ENCODE measurements at regions not wholly inside any gene's neighbourhood (a gene's known extent, or its start where the extent isn't known, plus 50 kb on each side); places are given as distances from the start of the nearest gene placed in this dataset.
"Not testable (repeated sequence)": the region's sequence is repeated elsewhere in the genome, so short reads cannot be mapped to it uniquely, and the experiment has no call there.

DNA sequence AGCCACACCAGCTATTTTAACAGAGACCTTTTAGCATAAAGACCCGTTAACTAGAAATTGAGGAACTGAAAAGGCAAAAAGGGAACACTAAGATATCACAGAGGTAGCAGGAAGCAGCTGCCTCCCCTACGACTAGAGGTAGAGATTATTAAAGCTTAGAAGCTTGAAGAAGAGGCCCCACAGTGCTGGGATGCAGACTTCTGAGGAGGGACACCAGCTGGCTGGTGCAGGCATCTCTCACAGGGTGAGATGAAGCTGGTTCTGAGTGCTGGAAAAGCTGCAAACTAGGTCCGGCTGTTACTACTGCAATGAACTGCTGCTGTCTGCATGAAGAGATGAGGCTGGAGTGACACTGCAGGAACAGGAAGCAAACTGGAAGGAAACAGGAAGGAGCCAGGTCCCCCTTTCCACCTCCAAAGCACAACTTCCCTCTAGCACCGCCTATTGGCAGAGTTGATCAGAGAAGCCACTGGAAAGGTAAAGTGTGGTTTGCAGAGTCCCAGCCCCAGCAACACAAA, 61.2 kb upstream of the MRPS9 start:
- Histone ChIP-seq H3K4me3 (ENCODE audit: low read length in 2 of 2) (no peak overlapping the region), H3K4me1 (ENCODE audit: insufficient read depth, low read length) (no peaks in the 10 kb centered on the region), H3K27me3 (ENCODE audit: insufficient read depth, low read length) (no peaks in the 10 kb centered on the region), H3K27ac (ENCODE audit: low read depth, low read length) (no peak overlapping the region), H3K36me3 (ENCODE audit: insufficient read depth, low read length) (no peaks in the 10 kb centered on the region), H3K9me3 (ENCODE audit: control insufficient read depth in 1 of 2, low read length in 2 of 2) (no peaks in the 10 kb centered on the region)
- intact Hi-C loops (cut with micrococcal nuclease): no loop called here
- CTCF ChIA-PET (ENCODE audit: partially characterized antibody): no interaction called here
- Mint-ChIP-seq H3K36me3 (no peaks in the 10 kb centered on the region), H3K27me3 (peaks cover 1 to 12% of the 10 kb centered on the region in 2 donors), H3K4me3 (peak overlapping the region in 3 of 8 donors; percentile 31 to 60 (median 35)), H3K4me1 (peaks cover 1 to 7% (median 4%) of the 10 kb centered on the region in 4 donors), H3K27ac (no peak overlapping the region), H3K9me3 (peaks cover 0 to 2% (median 0%) of the 10 kb centered on the region in 8 donors)
- POLR2A ChIA-PET (ENCODE audit: partially characterized antibody): no interaction called here
- no peak for DNase-seq

GRCh38 chr2:104977958-104978357, 59.9 kb upstream of the MRPS9 start:
- no peaks in the 10 kb centered on the region for H3K36me3 Mint-ChIP-seq
- no peak overlapping the region for H3K4me3 Mint-ChIP-seq
- intact Hi-C loops (cut with micrococcal nuclease): no loop called here
- Histone ChIP-seq H3K9me3 (ENCODE audit: control insufficient read depth in 1 of 2, low read length in 2 of 2) (no peaks in the 10 kb centered on the region), H3K27me3 (ENCODE audit: insufficient read depth, low read length) (no peaks in the 10 kb centered on the region), H3K4me1 (ENCODE audit: insufficient read depth, low read length) (no peaks in the 10 kb centered on the region), H3K36me3 (ENCODE audit: insufficient read depth, low read length) (no peaks in the 10 kb centered on the region), H3K4me3 (ENCODE audit: low read length in 2 of 2) (no peak overlapping the region), H3K27ac (ENCODE audit: low read depth, low read length) (no peak overlapping the region)
- no peak overlapping the region for H3K27ac Mint-ChIP-seq
- H3K27me3 Mint-ChIP-seq: peaks cover 1 to 12% of the 10 kb centered on the region in 2 donors
- no peak for DNase-seq
- H3K4me1 Mint-ChIP-seq: peaks cover 1 to 7% (median 4%) of the 10 kb centered on the region in 4 donors
- H3K9me3 Mint-ChIP-seq: peaks cover 0 to 2% (median 0%) of the 10 kb centered on the region in 8 donors
- ChIA-PET CTCF (ENCODE audit: partially characterized antibody) (no interaction called here), POLR2A (ENCODE audit: partially characterized antibody) (no interaction called here)

- H3K27ac ChIP-seq (ENCODE audit: low read depth, low read length); H3K4me3 ChIP-seq (ENCODE audit: low read length in 2 of 2); H3K36me3 ChIP-seq (ENCODE audit: insufficient read depth, low read length); H3K9me3 Mint-ChIP-seq; DNase-seq; POLR2A ChIA-PET (ENCODE audit: partially characterized antibody); H3K4me1 ChIP-seq (ENCODE audit: insufficient read depth, low read length); H3K9me3 ChIP-seq (ENCODE audit: control insufficient read depth in 1 of 2, low read length in 2 of 2); intact Hi-C loops (cut with micrococcal nuclease); H3K27ac Mint-ChIP-seq; H3K36me3 Mint-ChIP-seq; H3K4me1 Mint-ChIP-seq; CTCF ChIA-PET (ENCODE audit: partially characterized antibody); H3K27me3 ChIP-seq (ENCODE audit: insufficient read depth, low read length); H3K4me3 Mint-ChIP-seq: not testable (repeated sequence)
- peaks cover 5 to 14% of the 10 kb centered on the region in 2 donors for H3K27me3 Mint-ChIP-seq
These were observed 58.1 kb upstream of the MRPS9 start for GRCh38 chr2:104979786-104980185.

DNA sequence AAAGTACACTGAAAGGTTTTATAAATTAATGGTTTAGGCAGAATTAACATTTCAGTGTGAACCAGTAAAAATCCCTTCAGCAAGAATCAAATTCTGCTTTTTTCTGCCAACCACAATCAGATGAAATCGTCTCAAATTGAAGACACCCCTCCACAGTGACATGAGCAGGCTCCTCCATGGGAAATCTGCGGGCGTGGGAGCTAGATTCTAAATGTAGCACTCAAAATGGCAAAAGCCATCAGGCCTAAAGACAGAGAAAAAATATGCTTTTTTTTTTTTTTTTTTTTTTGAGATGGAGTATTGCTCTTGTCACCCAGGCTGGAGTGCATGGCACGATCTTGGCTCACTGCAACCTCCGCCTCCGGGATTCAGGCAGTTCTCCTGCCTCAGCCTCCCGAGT, 55.8 kb upstream of the MRPS9 start:
- Histone ChIP-seq H3K27me3 (ENCODE audit: insufficient read depth, low read length) (no peaks in the 10 kb centered on the region), H3K4me1 (ENCODE audit: insufficient read depth, low read length) (no peaks in the 10 kb centered on the region), H3K36me3 (ENCODE audit: insufficient read depth, low read length) (no peaks in the 10 kb centered on the region), H3K4me3 (ENCODE audit: low read length in 2 of 2) (no peak overlapping the region), H3K9me3 (ENCODE audit: control insufficient read depth in 1 of 2, low read length in 2 of 2) (no peaks in the 10 kb centered on the region), H3K27ac (ENCODE audit: low read depth, low read length) (no peak overlapping the region)
- Mint-ChIP-seq H3K4me1 (no peaks in the 10 kb centered on the region), H3K27ac (no peak overlapping the region), H3K27me3 (peaks cover 5 to 19% of the 10 kb centered on the region in 2 donors), H3K4me3 (no peak overlapping the region), H3K36me3 (no peaks in the 10 kb centered on the region), H3K9me3 (peaks cover 0 to 11% (median 8%) of the 10 kb centered on the region in 8 donors)
- DNase-seq: no peak
- ChIA-PET CTCF (ENCODE audit: partially characterized antibody) (no interaction called here), POLR2A (ENCODE audit: partially characterized antibody) (no interaction called here)
- intact Hi-C loops (cut with micrococcal nuclease): no loop called here
